Endodermal cell (in vitro differentiated cells): ENCODE measurements at regions not wholly inside any gene's neighbourhood (a gene's known extent, or its start where the extent isn't known, plus 50 kb on each side); places are given as distances from the start of the nearest gene placed in this dataset.

ENCODE experiments used
- DNase-seq: peaks from one replicate; pipeline ENCODE4 v3.0.0-alpha.2; 2017
- H3K27ac ChIP-seq: 2 replicates; pipeline ENCODE4 v1.5.1; 2013; ENCODE audit warnings: mild to moderate bottlenecking, low read depth, low read length, moderate library complexity
- H3K27me3 ChIP-seq: 2 replicates; pipeline ENCODE4 v1.6.1; 2013; ENCODE audit warnings: mild to moderate bottlenecking, low read length, moderate library complexity; ENCODE audit not compliant: insufficient read depth, control insufficient read depth, poor library complexity, severe bottlenecking
- H3K36me3 ChIP-seq: 2 replicates; pipeline ENCODE4 v1.7.0; 2013; ENCODE audit warnings: mild to moderate bottlenecking, low read length, moderate library complexity; ENCODE audit not compliant: control insufficient read depth, insufficient read depth
- H3K4me1 ChIP-seq: one replicate; pipeline ENCODE4 v1.7.0; 2013; ENCODE audit warnings: low read length; ENCODE audit not compliant: control insufficient read depth, insufficient read depth
- H3K4me3 ChIP-seq: 2 replicates; pipeline ENCODE4 v1.5.1; 2013; ENCODE audit warnings: mild to moderate bottlenecking, low read length, moderate library complexity
- H3K9ac ChIP-seq: 2 replicates; pipeline ENCODE4 v1.6.1; 2013; ENCODE audit warnings: mild to moderate bottlenecking, low read length, moderate library complexity; ENCODE audit not compliant: poor library complexity, severe bottlenecking; ENCODE audit errors: extremely low read depth
- H3K9me3 ChIP-seq: 2 replicates; pipeline ENCODE4 v1.6.1; 2013; ENCODE audit warnings: mild to moderate bottlenecking, low read length, moderate library complexity; ENCODE audit not compliant: control insufficient read depth
- H3K27ac Mint-ChIP-seq: 2 replicates; pipeline ENCODE4 v1.8.0; 2020; ENCODE audit warnings: mixed read lengths
- H3K27me3 Mint-ChIP-seq: 2 replicates; pipeline ENCODE4 v1.8.0; 2021; ENCODE audit warnings: mild to moderate bottlenecking, mixed read lengths; ENCODE audit not compliant: insufficient read depth
- H3K36me3 Mint-ChIP-seq: 2 replicates; pipeline ENCODE4 v1.8.0; 2020; ENCODE audit warnings: low read depth, mixed read lengths
- H3K4me1 Mint-ChIP-seq: 2 replicates; pipeline ENCODE4 v1.8.0; 2020; ENCODE audit warnings: mixed read lengths
- H3K4me3 Mint-ChIP-seq: 2 replicates; pipeline ENCODE4 v1.8.0; 2020; ENCODE audit warnings: mild to moderate bottlenecking, moderate library complexity, mixed read lengths
- H3K9me3 Mint-ChIP-seq: 2 replicates; pipeline ENCODE4 v1.8.0; 2020; ENCODE audit warnings: mild to moderate bottlenecking, mixed read lengths
- CTCF ChIP-seq: fragments of 200-600 bp; sonication (generic); conservative IDR thresholded peaks from 2 replicates; pipeline ENCODE4 v1.5.0; 2021; ENCODE audit warnings: antibody characterized with exemption, mild to moderate bottlenecking
- WGBS, 2 experiments: methylation state at CpG; one replicate each; pipeline versions ENCODE4 v1.1.5 to v1.1.7; 2013; ENCODE audit warnings: missing lambda C conversion rate in 2 of 2, mixed read lengths in 1 of 2; ENCODE audit not compliant: insufficient coverage in 1 of 2, insufficient read length in 1 of 2; 5-methylcytosine and 5-hydroxymethylcytosine counted together

DNA sequence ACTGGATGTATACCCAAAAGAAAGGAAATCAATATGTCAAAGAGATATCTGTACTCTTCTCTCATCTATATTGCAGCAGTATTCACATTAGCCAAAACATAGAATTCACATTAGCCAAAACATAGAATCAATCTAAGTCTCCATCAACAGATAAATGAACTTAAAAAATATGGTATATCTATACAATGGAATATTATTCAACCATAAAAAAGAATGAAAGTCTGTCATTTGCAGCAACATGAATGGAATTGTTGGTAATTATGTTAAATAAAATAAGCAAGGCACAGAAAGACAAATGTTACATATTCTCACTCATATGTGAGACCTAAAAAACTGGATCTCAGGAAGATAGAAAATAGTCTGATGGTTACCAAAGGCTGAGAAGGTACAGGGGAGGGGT, 212.1 kb upstream of the ZC3H15 start:
- Histone ChIP-seq H3K36me3 (no peaks in the 10 kb centered on the region), H3K9ac (no peak overlapping the region), H3K9me3 (peaks cover 14% of the 10 kb centered on the region), H3K27me3 (no peaks in the 10 kb centered on the region), H3K27ac (no peak overlapping the region), H3K4me1 (no peaks in the 10 kb centered on the region), H3K4me3 (no peak overlapping the region)
- no peaks in the 10 kb centered on the region for H3K36me3 Mint-ChIP-seq
- peaks cover 9% of the 10 kb centered on the region for H3K4me1 Mint-ChIP-seq
- H3K9me3 Mint-ChIP-seq = peaks cover 11% of the 10 kb centered on the region
- TF ChIP-seq CTCF = no peak
- H3K4me3 Mint-ChIP-seq = no peak overlapping the region
- DNase-seq = no peak
- H3K27ac Mint-ChIP-seq = no peak overlapping the region
- no peaks in the 10 kb centered on the region for H3K27me3 Mint-ChIP-seq

DNA sequence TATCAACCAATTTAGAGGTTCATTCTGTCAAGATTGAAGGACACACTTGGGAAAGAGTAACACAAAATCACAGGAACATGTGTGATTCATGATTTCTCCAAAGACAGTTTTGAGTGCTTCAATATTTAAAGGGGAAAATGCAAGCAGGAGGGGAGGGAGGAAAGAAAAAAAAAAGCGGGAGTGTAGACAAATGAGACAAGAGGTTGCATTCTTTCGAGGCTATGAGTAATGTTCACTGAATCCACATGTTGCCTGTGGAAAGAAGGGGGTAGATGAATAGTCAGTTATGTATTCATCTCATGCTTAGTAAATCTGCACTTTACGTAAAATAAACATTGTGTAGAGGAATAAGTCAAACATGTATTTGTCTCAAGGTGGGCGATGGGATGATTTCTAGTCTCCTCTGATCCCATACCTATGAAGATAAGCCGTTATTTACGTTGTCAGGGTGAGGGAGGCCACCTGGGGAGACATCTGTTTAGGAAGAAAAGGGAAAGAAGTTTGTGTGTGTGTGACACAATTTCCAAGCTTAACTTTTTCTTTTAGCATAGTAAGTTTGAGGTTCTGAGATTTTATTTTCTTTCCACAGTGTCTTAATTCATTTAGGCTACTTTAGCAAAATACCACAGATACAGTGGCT, 211.0 kb upstream of the ZC3H15 start:
- peak overlapping the region; percentile 71 for H3K27ac Mint-ChIP-seq
- H3K36me3 Mint-ChIP-seq = no peaks in the 10 kb centered on the region
- Histone ChIP-seq H3K27me3 (no peaks in the 10 kb centered on the region), H3K9ac (no peak overlapping the region), H3K4me3 (no peak overlapping the region), H3K27ac (no peak overlapping the region), H3K4me1 (no peaks in the 10 kb centered on the region), H3K36me3 (no peaks in the 10 kb centered on the region), H3K9me3 (peaks cover 14% of the 10 kb centered on the region)
- TF ChIP-seq CTCF = no peak
- peaks cover 8% of the 10 kb centered on the region for H3K4me1 Mint-ChIP-seq
- WGBS, 2 experiments = 81 to 95% methylated on average over 2 to 6 of the region's 6 CpGs
- peak; percentile 50 for DNase-seq
- peaks cover 11% of the 10 kb centered on the region for H3K9me3 Mint-ChIP-seq
- no peaks in the 10 kb centered on the region for H3K27me3 Mint-ChIP-seq
- H3K4me3 Mint-ChIP-seq = no peak overlapping the region

- TF ChIP-seq CTCF = no peak
- Mint-ChIP-seq H3K4me1 (peaks cover 8% of the 10 kb centered on the region), H3K9me3 (peaks cover 11% of the 10 kb centered on the region), H3K4me3 (no peak overlapping the region), H3K27ac (no peak overlapping the region), H3K36me3 (peaks cover 4% of the 10 kb centered on the region), H3K27me3 (no peaks in the 10 kb centered on the region)
- no peak overlapping the region for H3K4me3 ChIP-seq
- H3K36me3 ChIP-seq = no peaks in the 10 kb centered on the region
- H3K9ac ChIP-seq = no peak overlapping the region
- no peak for DNase-seq
- H3K27me3 ChIP-seq = no peaks in the 10 kb centered on the region
- 83% methylated on average over 2 of the region's 2 CpGs; no CpG with 5 or more reads in 1 of the 2 experiments for WGBS, 2 experiments
- no peaks in the 10 kb centered on the region for H3K4me1 ChIP-seq
- H3K9me3 ChIP-seq = peaks cover 14% of the 10 kb centered on the region
- no peak overlapping the region for H3K27ac ChIP-seq
Observed at GRCh38 chr2:186276909-186277308, 209.2 kb upstream of the ZC3H15 start.
